T-helper 2 cell treated with Interferon-gamma antibody and Interleukin-4, amounts not matched to agents 5 μg/mL and 100 μg/mL, for 36 hours (primary cell): ENCODE measurements at regions not wholly inside any gene's neighbourhood (a gene's known extent, or its start where the extent isn't known, plus 50 kb on each side); places are given as distances from the start of the nearest gene placed in this dataset.

Experiments used
- DNase-seq: peaks from one replicate; pipeline ENCODE4 v3.0.0; 2021; ENCODE audit warnings: low spot score
- H3K27ac Mint-ChIP-seq: one replicate; pipeline ENCODE4 v1.8.0; 2021; ENCODE audit warnings: mild to moderate bottlenecking, mixed read lengths
- H3K27me3 Mint-ChIP-seq: one replicate; pipeline ENCODE4 v1.8.0; 2021; ENCODE audit warnings: low read depth, mixed read lengths
- H3K36me3 Mint-ChIP-seq: one replicate; pipeline ENCODE4 v1.8.0; 2021; ENCODE audit warnings: low read depth, mixed read lengths
- H3K4me1 Mint-ChIP-seq: one replicate; pipeline ENCODE4 v1.8.0; 2021; ENCODE audit warnings: low read depth, mixed read lengths
- H3K4me3 Mint-ChIP-seq: one replicate; pipeline ENCODE4 v1.8.0; 2022; ENCODE audit warnings: mild to moderate bottlenecking, moderate library complexity, mixed read lengths
- H3K9me3 Mint-ChIP-seq: one replicate; pipeline ENCODE4 v1.8.0; 2021; ENCODE audit warnings: mixed read lengths

GRCh38 chr6:22067671-22068070 is 229.2 kb downstream of the PRL start:
- Mint-ChIP-seq H3K27ac (no peak overlapping the region), H3K9me3 (no peaks in the 10 kb centered on the region), H3K4me1 (peaks cover 48% of the 10 kb centered on the region), H3K27me3 (no peaks in the 10 kb centered on the region), H3K4me3 (no peak overlapping the region), H3K36me3 (no peaks in the 10 kb centered on the region)
- DNase-seq, result no peak

GRCh38 chr6:22068561-22069305 is 228.1 kb downstream of the PRL start:
- Mint-ChIP-seq H3K4me3 (peak overlapping the region; percentile 36), H3K9me3 (no peaks in the 10 kb centered on the region), H3K27me3 (no peaks in the 10 kb centered on the region), H3K27ac (peak overlapping the region; percentile 76), H3K36me3 (no peaks in the 10 kb centered on the region), H3K4me1 (peaks cover 40% of the 10 kb centered on the region)
- peak; percentile 75 for DNase-seq

- H3K27me3 Mint-ChIP-seq, result no peaks in the 10 kb centered on the region
- no peaks in the 10 kb centered on the region for H3K36me3 Mint-ChIP-seq
- peak overlapping the region; percentile 36 for H3K4me3 Mint-ChIP-seq
- H3K27ac Mint-ChIP-seq, result peak overlapping the region; percentile 76
- no peak for DNase-seq
- peaks cover 3% of the 10 kb centered on the region for H3K9me3 Mint-ChIP-seq
- H3K4me1 Mint-ChIP-seq, result peaks cover 35% of the 10 kb centered on the region
These were observed 227.5 kb downstream of the PRL start for GRCh38 chr6:22069306-22069800.

GRCh38 chr6:22071270-22072041 is 225.4 kb downstream of the PRL start:
- Mint-ChIP-seq H3K36me3 (peaks cover 3% of the 10 kb centered on the region), H3K27ac (no peak overlapping the region), H3K4me1 (peaks cover 30% of the 10 kb centered on the region), H3K27me3 (no peaks in the 10 kb centered on the region), H3K4me3 (no peak overlapping the region), H3K9me3 (peaks cover 7% of the 10 kb centered on the region)
- no peak for DNase-seq

- no peaks in the 10 kb centered on the region for H3K27me3 Mint-ChIP-seq
- peaks cover 22% of the 10 kb centered on the region for H3K4me1 Mint-ChIP-seq
- DNase-seq, result no peak
- H3K27ac Mint-ChIP-seq, result no peak overlapping the region
- H3K4me3 Mint-ChIP-seq, result no peak overlapping the region
- H3K36me3 Mint-ChIP-seq, result peaks cover 3% of the 10 kb centered on the region
- H3K9me3 Mint-ChIP-seq, result peaks cover 7% of the 10 kb centered on the region
These were observed 223.9 kb downstream of the PRL start for GRCh38 chr6:22072949-22073348.

GRCh38 chr6:22073516-22074198 is 223.2 kb downstream of the PRL start:
- no peak for DNase-seq
- peaks cover 16% of the 10 kb centered on the region for H3K4me1 Mint-ChIP-seq
- H3K27ac Mint-ChIP-seq, result no peak overlapping the region
- H3K36me3 Mint-ChIP-seq, result peaks cover 3% of the 10 kb centered on the region
- H3K4me3 Mint-ChIP-seq, result no peak overlapping the region
- H3K27me3 Mint-ChIP-seq, result no peaks in the 10 kb centered on the region
- peaks cover 7% of the 10 kb centered on the region for H3K9me3 Mint-ChIP-seq

- no peak for DNase-seq
- Mint-ChIP-seq H3K4me3 (no peak overlapping the region), H3K9me3 (peaks cover 7% of the 10 kb centered on the region), H3K36me3 (peaks cover 4% of the 10 kb centered on the region), H3K27me3 (no peaks in the 10 kb centered on the region), H3K4me1 (peaks cover 2% of the 10 kb centered on the region), H3K27ac (no peak overlapping the region)
These were observed 218.5 kb downstream of the PRL start for GRCh38 chr6:22078288-22078687.

- H3K9me3 Mint-ChIP-seq, result peaks cover 7% of the 10 kb centered on the region
- DNase-seq, result no peak
- no peak overlapping the region for H3K27ac Mint-ChIP-seq
- H3K27me3 Mint-ChIP-seq, result no peaks in the 10 kb centered on the region
- H3K4me3 Mint-ChIP-seq, result no peak overlapping the region
- peaks cover 4% of the 10 kb centered on the region for H3K36me3 Mint-ChIP-seq
- no peaks in the 10 kb centered on the region for H3K4me1 Mint-ChIP-seq
These were observed 217.9 kb downstream of the PRL start for GRCh38 chr6:22078802-22079545.

GRCh38 chr6:22079783-22080182 is 217.1 kb downstream of the PRL start:
- H3K27ac Mint-ChIP-seq, result no peak overlapping the region
- DNase-seq, result no peak
- no peaks in the 10 kb centered on the region for H3K27me3 Mint-ChIP-seq
- no peaks in the 10 kb centered on the region for H3K9me3 Mint-ChIP-seq
- H3K4me3 Mint-ChIP-seq, result no peak overlapping the region
- no peaks in the 10 kb centered on the region for H3K4me1 Mint-ChIP-seq
- H3K36me3 Mint-ChIP-seq, result peaks cover 1% of the 10 kb centered on the region

GRCh38 chr6:22081709-22082108 is 215.1 kb downstream of the PRL start:
- no peaks in the 10 kb centered on the region for H3K4me1 Mint-ChIP-seq
- H3K4me3 Mint-ChIP-seq, result no peak overlapping the region
- DNase-seq, result no peak
- H3K36me3 Mint-ChIP-seq, result peaks cover 1% of the 10 kb centered on the region
- H3K27ac Mint-ChIP-seq, result no peak overlapping the region
- H3K9me3 Mint-ChIP-seq, result no peaks in the 10 kb centered on the region
- H3K27me3 Mint-ChIP-seq, result no peaks in the 10 kb centered on the region

- no peaks in the 10 kb centered on the region for H3K9me3 Mint-ChIP-seq
- no peak overlapping the region for H3K27ac Mint-ChIP-seq
- no peaks in the 10 kb centered on the region for H3K27me3 Mint-ChIP-seq
- peaks cover 1% of the 10 kb centered on the region for H3K36me3 Mint-ChIP-seq
- no peak overlapping the region for H3K4me3 Mint-ChIP-seq
- no peak for DNase-seq
- H3K4me1 Mint-ChIP-seq, result no peaks in the 10 kb centered on the region
These were observed 214.6 kb downstream of the PRL start for GRCh38 chr6:22082218-22082617.

- H3K27me3 Mint-ChIP-seq, result no peaks in the 10 kb centered on the region
- H3K4me3 Mint-ChIP-seq, result no peak overlapping the region
- DNase-seq, result no peak
- H3K36me3 Mint-ChIP-seq, result peaks cover 1% of the 10 kb centered on the region
- H3K27ac Mint-ChIP-seq, result no peak overlapping the region
- H3K9me3 Mint-ChIP-seq, result no peaks in the 10 kb centered on the region
- peaks cover 3% of the 10 kb centered on the region for H3K4me1 Mint-ChIP-seq
These were observed 213.7 kb downstream of the PRL start for GRCh38 chr6:22083119-22083518.

GRCh38 chr6:22087960-22088706 is 208.7 kb downstream of the PRL start:
- Mint-ChIP-seq H3K4me1 (peaks cover 16% of the 10 kb centered on the region), H3K36me3 (peaks cover under 1% of the 10 kb centered on the region), H3K4me3 (no peak overlapping the region), H3K27me3 (no peaks in the 10 kb centered on the region), H3K9me3 (no peaks in the 10 kb centered on the region), H3K27ac (no peak overlapping the region)
- DNase-seq, result no peak
